TTC549 (cell line): ENCODE measurements at regions not wholly inside any gene's neighbourhood (a gene's known extent, or its start where the extent isn't known, plus 50 kb on each side); places are given as distances from the start of the nearest gene placed in this dataset.
A peak's percentile ranks its signal among the peaks of the same experiment; 100 is the strongest.
"Not testable (repeated sequence)": the region's sequence is repeated elsewhere in the genome, so short reads cannot be mapped to it uniquely, and the experiment has no call there.

Experiments used
- FAIRE-seq: peaks from 2 replicates; lab custom pipeline; 2012; peaks lifted over from hg19 to GRCh38; lab: Jason Lieb, UNC

DNA sequence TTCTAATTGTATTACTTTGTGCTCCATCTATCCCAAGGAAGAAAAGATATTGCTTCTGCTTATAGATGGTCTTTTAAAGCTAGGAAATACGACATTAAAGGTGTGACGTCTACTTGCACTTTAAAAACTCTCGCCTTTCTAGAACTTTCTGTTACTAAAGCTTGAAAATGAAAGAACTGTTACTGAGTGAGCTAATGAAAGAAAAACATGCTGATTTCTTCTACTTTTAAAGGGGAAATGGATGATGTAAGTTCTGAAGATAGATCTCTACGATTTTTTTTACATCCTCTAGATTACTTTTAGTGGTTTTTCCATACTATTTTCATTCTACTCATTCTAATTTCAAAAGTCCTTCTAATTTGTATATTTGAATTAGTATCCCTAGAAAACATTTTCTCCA lies 387.5 kb downstream of the USP25 start:
- FAIRE-seq = no peak

DNA sequence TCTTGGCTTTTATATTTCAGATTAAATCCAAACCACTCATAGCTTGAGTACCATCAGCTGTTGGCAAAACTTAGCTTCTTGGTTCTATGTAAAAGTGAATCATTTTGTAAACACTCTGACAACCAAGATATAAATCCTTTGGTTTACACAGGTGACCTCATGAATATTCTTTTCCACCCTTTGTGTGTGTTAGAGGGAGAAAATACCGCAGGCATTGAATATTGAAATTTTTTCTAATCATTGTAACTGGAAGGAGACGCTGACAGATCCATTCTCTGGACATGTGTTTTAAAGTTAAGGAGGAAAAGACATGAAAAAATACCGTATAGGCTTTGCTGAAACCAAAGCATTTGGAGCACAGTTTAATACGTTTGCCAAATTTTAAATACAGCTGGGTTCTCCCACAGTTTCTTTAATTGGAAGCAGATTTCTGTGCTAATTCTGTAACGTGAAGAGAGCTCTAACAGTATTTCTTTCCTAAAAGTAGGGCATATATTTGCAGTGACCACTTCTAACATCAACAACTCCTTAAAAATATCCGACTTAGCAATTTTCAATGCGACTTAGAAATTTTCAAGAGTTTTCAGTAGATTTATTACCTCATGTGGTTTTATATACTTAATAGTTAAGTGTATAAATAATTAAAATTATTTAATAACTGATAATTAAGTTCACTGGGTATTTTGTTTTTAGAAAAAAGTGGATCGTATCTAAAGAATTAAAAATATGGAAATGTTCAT lies 388.2 kb downstream of the USP25 start:
- no peak for FAIRE-seq

DNA sequence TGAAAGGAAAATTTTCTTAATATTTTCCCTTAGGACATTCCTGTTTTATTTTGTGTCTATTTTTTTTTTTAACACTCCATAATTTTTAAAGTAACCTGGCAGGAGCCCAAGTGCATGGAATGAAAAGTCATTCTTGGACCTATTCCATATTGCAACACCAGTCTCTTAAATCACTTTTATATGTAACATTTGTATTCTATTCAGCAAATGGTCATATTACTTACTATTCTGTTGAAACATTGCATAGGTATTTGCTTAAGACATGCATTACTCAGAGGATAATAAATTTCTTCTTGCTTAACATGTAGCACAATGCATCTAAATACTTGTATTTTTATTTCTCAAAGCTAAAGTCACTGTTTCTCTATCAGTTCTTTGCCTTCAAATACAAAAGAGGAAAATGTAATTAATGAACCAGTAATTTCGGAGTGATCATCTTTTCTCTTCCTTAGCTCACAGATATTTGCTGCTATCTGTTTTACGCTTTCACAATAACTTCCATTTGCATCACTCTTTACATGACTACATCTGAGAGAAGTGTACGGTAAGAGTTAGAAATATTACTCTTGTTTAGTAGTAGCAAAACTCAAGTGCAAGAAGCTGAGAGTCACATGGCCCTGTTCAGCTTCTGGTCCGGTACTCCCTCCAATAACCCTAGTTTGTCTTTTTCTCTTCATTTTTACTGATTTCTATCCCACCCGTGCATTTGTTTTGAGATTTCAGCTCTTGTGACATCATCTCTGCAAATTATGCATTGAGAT lies 394.8 kb downstream of the USP25 start:
- FAIRE-seq = no peak

DNA sequence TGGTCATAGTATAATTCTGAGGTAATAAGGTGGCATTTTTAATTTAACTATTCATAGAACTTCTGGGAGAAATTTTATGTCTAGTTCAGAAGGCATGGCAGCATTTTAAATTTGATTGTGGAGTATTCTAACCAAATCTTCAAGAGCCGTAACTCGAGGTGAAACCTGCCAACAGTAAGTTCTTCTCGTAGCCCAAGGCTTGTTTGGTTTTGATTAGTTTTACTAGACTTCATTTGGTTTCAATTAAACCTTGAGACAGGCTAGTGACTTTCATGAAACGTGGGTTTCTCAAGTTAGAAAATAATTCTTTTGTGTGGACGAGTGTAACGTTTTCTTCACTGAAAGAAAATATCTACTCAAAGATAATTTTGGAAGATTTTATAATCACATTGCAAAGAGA lies 395.5 kb downstream of the USP25 start:
- FAIRE-seq = no peak

DNA sequence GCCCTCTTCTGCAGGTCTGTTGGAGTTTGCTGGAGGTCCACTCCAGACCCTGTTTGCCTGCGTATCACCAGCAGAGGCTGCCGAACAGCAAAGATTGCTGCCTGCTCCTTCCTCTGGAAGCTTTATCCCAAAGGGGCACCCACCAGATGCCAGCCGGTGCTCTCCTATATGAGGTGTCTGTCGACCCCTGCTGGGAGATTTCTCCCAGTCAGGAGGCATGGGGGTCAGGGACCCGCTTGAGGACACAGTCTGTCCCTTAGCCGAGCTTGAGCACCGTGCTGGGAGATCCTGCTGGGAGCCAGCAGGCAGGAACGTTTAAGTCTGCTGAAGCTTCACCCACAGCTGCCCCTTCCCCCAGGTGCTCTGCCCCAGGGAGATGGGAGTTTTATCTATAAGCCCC lies 402.7 kb downstream of the USP25 start:
- not testable (repeated sequence) for FAIRE-seq

DNA sequence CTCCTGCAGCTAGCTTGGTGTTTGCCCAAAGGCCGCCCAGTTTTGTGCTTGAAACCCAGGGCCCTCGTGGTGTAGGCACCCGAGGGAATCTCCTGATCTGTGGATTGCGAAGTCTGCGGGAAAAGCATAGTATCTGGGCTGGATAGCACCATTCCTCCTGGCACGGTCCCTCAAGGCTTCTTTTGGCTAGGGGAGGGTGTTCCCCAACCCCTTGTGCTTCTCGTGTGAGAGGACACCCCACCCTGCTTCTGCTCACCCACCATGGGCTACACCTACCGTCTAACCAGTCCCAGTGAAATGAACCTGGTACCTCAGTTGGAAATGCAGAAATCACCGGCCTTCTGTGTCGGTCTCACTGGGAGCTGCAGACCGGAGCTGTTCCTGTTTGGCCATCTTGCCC lies 403.5 kb downstream of the USP25 start:
- no peak for FAIRE-seq

DNA sequence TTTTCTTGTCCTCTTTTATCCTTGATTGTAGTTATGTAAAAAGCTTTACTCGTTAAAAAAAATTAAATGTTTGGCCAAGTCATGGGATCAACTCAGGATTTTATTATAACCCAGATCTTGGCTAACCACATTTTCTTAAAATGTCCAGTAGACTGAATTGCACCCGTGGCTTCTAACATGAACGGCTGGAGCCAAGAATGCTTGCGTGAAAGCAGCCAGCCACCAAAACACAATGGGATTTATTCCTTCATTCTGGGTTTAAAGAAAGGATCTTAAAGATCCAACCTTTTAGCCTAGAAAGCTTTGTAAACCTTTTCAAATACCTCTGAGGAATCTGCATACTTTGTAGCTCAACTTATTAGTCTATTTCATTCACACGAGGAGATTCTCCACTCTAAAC lies 404.4 kb downstream of the USP25 start:
- no peak for FAIRE-seq

DNA sequence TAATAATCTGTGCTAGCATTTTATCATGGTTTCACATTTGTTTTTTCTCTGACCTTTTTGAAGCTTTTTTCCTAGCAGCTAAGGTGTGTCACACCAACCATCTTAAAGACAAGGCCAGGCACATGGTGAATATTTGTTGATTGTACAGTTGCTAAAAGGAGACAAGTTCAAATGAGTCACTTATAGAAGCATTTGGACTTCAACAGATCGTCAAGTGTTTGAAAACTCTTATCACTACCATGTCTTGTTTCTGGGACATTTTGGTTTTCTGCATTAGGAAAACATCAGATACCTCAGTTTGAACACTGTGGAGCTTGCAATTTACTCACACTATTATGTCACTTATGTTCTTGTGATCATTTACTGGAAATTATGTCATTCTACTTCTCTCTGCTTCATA lies 407.3 kb downstream of the USP25 start:
- no peak for FAIRE-seq

DNA sequence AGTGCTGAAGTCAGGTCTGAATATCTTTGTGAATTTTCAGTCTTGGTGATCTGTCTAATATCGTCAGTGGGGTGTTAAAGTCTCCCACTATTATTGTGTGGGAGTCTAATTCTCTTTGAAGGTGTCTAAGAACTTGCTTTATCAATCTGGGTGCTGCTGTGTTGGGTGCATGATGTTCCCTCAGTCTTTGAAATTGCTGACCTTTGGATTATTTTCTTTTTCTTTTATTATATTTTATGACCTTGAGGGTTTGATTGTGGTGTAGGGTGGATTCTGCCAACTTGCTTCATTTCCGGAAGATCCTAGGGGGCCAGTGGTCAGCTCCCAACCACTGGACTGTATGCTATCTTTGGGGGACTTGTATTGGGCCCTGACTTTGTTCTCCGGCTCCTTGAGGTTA lies 415.3 kb downstream of the USP25 start:
- FAIRE-seq = no peak

DNA sequence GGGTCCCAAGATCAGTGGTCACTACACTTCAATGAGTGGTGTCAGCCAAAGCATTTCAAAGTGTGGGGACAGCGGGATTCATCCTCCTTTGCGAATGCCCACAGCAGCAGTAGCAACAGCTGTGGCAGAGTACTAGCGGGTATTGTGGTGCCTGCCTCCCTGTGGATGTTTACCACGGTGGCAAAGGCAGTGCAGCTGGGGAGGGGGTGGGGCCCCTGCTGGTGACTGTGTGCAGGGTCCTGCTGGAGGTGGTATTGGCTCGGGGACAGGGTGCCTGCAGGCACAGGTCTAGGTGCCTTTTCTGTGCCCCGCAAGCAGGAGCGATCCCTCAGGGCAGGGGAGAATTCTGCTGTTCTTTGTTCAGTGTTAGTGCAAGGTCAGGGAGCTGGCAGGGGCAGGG lies 415.7 kb downstream of the USP25 start:
- FAIRE-seq = no peak

DNA sequence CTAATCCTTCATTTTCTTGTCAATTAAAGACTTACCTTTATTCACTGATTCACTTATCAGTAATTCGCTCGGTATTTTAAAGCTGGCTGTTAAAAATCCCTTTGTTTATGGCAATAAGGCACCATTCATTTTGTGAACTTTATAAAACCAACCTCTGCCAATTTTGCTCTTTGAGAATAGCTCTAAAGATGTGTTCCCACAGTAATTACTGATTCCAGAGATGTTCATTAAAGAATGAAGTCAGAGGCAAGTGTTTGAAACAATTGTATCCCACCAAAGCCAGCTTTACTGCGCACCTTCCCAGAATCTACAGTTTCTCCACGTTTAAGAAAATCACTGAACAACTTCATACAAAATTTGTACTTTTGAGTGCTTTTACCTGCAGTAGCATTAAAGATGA lies 424.5 kb downstream of the USP25 start:
- FAIRE-seq = no peak

DNA sequence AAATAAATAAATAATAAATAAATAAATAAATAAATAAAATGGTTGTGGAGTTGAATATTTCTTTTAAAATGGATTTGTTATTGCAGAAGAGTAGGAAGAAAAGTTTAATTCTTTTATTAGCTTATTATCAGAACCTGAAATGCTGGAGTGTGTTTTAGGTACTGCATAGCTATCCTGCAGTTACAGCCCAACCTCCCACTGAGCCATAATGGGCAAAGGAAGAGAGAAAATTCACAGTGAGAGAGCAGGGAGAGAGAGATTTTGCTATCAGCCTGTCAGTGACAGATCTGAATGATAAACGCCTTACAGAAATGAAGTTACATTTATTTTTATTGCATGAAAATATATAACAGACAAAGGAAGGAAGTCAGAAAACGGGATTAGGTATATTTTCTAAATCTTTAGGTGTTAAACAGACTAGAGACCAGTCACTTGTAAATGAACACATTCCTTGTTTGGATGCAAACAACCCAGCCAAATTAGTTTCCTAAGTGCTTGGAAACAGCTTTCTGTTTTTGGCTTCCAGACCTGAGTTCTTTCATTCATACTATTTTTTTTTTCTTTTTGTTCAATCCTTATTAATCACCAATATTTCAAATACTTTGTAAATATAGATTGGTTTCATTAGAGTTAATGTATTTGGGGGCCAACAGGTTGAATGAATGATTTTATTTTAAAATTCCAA lies 425.3 kb downstream of the USP25 start:
- no peak for FAIRE-seq

DNA sequence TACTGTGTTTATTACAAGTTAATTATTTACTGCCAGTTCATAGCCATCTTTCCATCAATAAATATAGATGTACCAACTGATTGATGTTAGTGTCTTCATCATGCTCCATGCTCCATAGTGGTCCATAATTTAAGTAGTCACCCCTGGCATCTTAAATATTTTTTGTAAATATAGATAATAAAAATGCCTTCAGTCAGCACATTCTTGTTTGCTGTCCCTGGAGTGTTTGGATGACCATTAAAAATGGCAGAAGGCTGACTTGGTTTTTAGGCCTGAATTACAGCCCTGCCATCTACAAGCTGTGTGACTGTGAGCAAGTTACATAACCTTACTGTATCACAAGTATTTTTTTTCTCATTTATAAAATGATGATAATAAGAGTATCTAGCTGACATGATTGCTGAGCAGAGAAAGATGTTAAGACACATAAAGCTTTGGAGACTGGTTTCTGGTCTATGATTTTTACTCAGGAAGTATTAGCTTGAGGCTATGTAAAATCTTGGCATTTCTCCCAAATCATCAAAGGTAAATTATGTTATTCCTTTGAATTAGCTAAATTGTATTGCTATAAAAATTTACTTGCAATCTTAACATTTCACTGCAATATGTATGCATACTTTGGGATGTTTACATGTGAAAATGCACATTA lies 427.2 kb downstream of the USP25 start:
- no peak for FAIRE-seq

DNA sequence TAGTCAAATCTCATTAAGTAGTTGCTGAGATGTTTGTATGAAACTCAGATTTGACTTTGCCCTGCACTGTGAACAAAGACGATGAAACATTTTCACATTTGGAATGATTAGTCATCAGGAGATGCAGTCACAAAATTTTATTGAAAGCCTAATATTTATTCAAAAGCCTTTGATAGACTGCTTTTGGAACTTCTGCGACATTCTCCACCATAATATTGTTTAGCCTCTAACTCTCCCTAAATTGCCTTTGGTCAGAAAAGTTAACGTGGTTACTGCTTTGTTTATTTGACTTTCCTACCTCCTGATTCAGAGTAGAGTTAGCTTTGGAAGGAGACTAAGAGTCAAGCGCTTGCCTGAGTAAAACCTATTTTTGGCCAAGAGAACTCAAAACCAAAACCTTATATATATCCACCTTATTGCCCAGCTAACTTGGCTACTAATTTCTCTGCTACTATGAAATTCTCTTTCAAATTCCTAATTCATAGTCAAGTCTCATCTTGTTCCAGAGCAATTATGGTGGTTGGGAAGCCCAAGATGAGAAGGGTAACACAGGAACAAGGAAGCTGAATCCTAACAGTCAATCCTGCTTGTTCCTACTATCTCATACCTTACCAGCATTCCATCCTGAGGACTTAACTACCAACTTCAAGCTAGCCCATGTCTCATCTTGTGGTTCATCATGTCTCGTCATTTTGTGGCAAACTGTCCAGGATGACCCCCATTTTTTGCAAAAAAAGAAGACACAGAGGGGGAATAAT lies 429.6 kb downstream of the USP25 start:
- FAIRE-seq = no peak

DNA sequence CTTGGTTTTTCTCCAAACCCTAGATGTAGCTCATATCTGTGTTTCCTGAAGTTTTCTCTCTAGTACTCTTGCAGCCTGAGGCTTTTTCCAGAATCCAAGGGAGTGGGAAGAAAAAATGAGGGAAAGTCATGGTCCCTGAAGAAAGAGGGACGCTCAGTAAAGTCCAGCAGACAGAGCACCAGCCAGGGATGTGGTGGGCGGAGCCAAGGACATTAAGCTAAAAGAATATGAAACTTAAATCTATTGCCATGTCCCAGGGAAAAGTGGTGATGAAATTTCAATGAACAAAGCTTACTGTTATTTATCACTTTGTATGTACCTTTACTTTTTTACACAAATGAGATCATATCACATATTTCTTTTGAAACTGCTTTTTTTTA lies 430.2 kb downstream of the USP25 start:
- FAIRE-seq = no peak

DNA sequence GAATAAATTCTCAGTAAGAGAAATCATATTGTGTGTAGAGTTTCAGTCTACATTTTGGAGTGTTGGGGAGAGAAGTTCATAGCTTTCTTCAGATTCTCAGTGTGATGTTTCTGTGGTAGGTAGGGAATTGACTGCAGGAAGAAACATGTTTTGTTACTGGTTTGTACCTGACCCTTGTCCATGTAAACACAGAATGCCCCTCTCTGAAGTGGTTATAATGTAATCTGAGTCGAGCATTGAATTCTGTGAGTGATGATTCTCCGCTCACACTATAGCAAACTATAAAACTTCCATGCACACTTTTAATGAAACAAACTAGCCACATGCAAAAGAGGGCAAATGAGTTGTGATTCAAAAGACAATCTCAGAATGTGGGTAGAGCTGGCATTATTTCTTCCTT lies 433.2 kb downstream of the USP25 start:
- FAIRE-seq = peak; percentile 15

DNA sequence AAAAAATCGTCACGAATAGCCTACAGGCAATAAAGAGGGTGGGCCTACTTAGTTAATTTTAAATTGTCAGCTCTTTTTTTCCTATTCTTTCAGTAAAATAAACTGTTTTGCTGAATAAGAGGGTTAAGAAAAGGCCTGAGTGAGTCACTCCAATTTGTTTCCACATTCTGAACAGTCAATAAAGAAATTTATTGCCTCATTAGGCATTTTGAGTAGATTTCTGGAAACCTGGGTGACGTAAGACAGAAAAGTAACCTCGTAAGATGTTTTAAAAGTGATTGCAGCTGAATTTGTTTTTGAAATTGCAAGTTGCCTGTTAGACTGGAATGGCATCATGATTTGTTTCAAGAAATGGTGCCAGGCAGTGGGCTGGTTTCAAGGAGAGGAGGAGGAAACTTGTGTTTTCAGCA lies 439.3 kb downstream of the USP25 start:
- no peak for FAIRE-seq

DNA sequence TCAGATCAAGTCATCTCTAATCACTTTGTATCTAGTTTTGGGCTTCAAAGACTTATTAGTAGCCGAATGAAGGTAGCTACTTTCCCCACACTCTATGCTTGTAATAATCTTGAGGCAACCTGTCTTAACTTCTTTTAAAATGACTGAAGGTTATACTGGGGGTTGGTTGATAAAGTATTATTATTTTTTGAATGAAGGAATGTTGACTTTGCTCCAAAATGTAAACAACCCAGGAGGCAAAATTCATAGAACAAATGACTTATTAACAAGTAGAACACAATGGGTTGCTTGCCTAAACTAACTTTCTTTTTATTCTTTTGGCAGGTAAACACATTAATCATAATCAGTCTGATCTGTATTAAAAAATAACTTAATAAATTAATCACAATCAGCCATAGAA lies 440.0 kb downstream of the USP25 start:
- FAIRE-seq = no peak

DNA sequence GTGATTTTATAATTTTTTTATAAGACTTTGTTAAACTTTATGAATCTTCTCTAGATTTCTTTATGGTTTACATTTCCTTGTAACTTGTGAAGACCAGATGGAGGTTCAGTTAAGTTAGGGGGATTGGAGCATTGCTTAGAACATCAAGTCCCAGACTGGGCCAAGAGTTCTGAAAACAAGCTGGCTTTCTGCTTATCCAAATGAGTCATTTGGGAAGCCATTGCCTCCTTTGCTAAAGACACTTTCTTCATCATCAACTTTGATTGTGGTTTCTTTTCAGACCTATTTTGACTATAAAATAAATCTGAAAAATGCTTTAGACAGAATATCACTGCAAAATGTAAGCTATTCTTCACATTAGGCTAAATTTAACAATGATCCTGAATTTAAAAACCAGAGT lies 446.8 kb downstream of the USP25 start:
- FAIRE-seq = peak; percentile 13

DNA sequence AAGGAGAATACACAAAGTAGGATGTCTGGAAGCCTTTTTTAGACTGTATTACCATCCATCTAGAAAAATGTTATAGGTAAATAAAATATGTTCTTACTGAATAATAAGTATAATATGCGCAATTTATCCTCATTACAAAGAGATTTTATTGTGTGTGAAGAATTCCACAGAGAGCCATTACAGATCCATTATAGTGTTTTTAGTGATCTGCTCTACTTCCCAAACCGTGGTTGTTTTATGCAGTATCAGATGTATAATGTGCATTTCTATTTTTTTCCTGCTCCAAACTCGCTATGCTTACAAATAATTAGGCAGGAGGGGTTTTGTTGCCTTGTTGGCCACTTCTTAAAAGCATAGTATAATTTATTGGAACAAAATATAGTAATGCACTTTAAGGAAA lies 447.8 kb downstream of the USP25 start:
- FAIRE-seq = no peak

DNA sequence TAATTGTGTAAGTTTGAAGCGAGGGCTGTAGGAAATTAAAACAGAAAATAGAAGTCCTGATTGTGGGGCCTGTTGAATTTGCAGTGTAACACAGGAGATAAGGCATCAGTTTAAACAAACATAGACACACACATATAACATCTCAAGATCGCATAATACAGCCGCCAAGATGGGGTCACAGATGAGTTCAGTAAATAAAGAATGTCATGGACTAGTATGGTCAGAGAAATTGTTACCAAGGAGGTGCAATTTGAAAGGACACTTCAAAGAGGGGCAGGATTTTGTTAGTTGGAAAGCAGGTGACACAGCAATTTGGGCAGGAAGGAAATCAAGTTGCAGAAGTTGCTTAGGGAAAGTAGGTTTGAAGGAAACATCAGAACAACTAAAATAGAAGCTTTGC lies 450.0 kb downstream of the USP25 start:
- FAIRE-seq = no peak

DNA sequence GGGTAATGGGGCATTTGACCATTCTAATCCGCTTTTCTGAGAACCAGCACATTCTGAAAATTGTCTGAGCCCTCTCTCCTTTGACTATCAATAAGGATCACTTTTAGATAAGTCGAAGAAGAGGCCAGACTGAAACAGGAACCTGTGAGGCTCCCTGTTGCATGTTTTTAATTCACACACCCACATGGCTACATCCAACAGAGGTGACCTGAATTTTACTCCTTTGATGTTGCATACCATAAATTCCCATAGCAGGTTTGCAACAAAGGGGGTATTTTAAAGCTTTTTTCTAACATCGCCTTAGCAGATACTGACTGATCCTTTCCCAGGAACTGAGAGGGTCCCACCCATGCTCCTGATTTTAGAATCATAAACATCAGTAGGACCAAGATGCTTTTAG lies 450.8 kb downstream of the USP25 start:
- FAIRE-seq = no peak
